H1 (cell line): ENCODE measurements at regions not wholly inside any gene's neighbourhood (a gene's known extent, or its start where the extent isn't known, plus 50 kb on each side); places are given as distances from the start of the nearest gene placed in this dataset.

Experiments
- CTCF ChIA-PET: fragments of 300-600 bp; sonication (Branson Sonifier 250); formaldehyde crosslinking; loops from one replicate; lab custom pipeline; 2021; ENCODE audit not compliant: partially characterized antibody; lab: Charles Lee
- POLR2A ChIA-PET: fragments of 300-600 bp; sonication (Branson Sonifier 250); formaldehyde crosslinking; loops from one replicate; lab custom pipeline; 2021; ENCODE audit warnings: inconsistent platforms; ENCODE audit not compliant: partially characterized antibody; lab: Charles Lee
- DNase-seq, 2 experiments: peaks; one replicate each; pipeline versions ENCODE4 v3.0.0 to v3.0.0-alpha.2; 2010 to 2022; ENCODE audit warnings: low spot score in 2 of 2, low read depth in 1 of 2, mixed read lengths in 1 of 2
- FAIRE-seq: peaks from 2 replicates; lab custom pipeline; 2011; peaks lifted over from hg19 to GRCh38; lab: Jason Lieb, UNC
- H2AFZ ChIP-seq: 2 replicates; pipeline ENCODE4 v1.8.1; 2012; ENCODE audit warnings: low read length, inconsistent platforms
- H2AK5ac ChIP-seq: 2 replicates; pipeline ENCODE4 v1.6.1; 2013; ENCODE audit warnings: low read depth, low read length
- H2BK120ac ChIP-seq: replicated peaks from 2 replicates; pipeline ENCODE3; 2013; ENCODE audit warnings: low read depth, low read length, inconsistent platforms
- H2BK12ac ChIP-seq: 2 replicates; pipeline ENCODE4 v1.6.1; 2013; ENCODE audit warnings: low read depth, low read length
- H2BK15ac ChIP-seq: 2 replicates; pipeline ENCODE4 v1.6.1; 2013; ENCODE audit warnings: low read length
- H2BK20ac ChIP-seq: 2 replicates; pipeline ENCODE4 v1.6.1; 2013; ENCODE audit warnings: low read length
- H2BK5ac ChIP-seq: 2 replicates; pipeline ENCODE4 v1.6.1; 2013; ENCODE audit warnings: low read depth, low read length
- H3K14ac ChIP-seq: 2 replicates; pipeline ENCODE4 v1.6.1; 2013; ENCODE audit warnings: inconsistent platforms; ENCODE audit not compliant: insufficient read length
- H3K18ac ChIP-seq: 2 replicates; pipeline ENCODE4 v1.6.1; 2013; ENCODE audit warnings: low read length; ENCODE audit errors: extremely low read depth
- H3K23ac ChIP-seq: 2 replicates; pipeline ENCODE4 v1.6.1; 2013; ENCODE audit warnings: inconsistent platforms; ENCODE audit not compliant: insufficient read length
- H3K23me2 ChIP-seq: 2 replicates; pipeline ENCODE4 v1.6.1; 2013; ENCODE audit warnings: low read depth, low read length
- H3K27ac ChIP-seq: 2 replicates; pipeline ENCODE4 v1.6.1; 2011; ENCODE audit warnings: low read depth, low read length, inconsistent platforms
- H3K27me3 ChIP-seq, 4 experiments: replicated peaks in 1 of 4; 1 replicate in 1 of 4; 2 replicates in 3 of 4; pipeline versions ENCODE4 v1.6.1 to v1.8.1; 2011 to 2013; ENCODE audit warnings: low read length in 3 of 4, mild to moderate bottlenecking in 3 of 4, inconsistent platforms in 2 of 4, mixed read lengths in 2 of 4, moderate library complexity in 1 of 4; ENCODE audit not compliant: control insufficient read depth in 3 of 4, insufficient read depth in 3 of 4; ENCODE audit errors: extremely low read depth in 1 of 4
- H3K36me3 ChIP-seq, 4 experiments: 2 replicates each; pipeline versions ENCODE4 v1.6.1 to v1.8.1; 2011 to 2013; ENCODE audit warnings: mild to moderate bottlenecking in 4 of 4, low read length in 3 of 4, moderate library complexity in 2 of 4, control low read depth in 1 of 4, inconsistent platforms in 1 of 4; ENCODE audit not compliant: insufficient read depth in 4 of 4, control insufficient read depth in 2 of 4
- H3K4ac ChIP-seq: replicated peaks from 2 replicates; pipeline ENCODE3; 2013; ENCODE audit warnings: low read length, low read depth, mixed read lengths, inconsistent platforms; ENCODE audit not compliant: insufficient read length
- H3K4me1 ChIP-seq, 4 experiments: replicated peaks in 1 of 4; 1 replicate in 1 of 4; 2 replicates in 3 of 4; pipeline versions ENCODE4 v1.6.1 to v1.8.1; 2011 to 2013; ENCODE audit warnings: low read length in 3 of 4, inconsistent platforms in 2 of 4, mixed read lengths in 1 of 4; ENCODE audit not compliant: insufficient read depth in 4 of 4, control insufficient read depth in 3 of 4
- H3K4me2 ChIP-seq, 2 experiments: 2 replicates each; pipeline versions ENCODE4 v1.6.1 to v1.8.1; 2011 to 2013; ENCODE audit warnings: low read depth in 2 of 2, low read length in 2 of 2, control low read depth in 1 of 2, inconsistent platforms in 1 of 2, mild to moderate bottlenecking in 1 of 2; ENCODE audit not compliant: insufficient read depth in 1 of 2
- H3K4me3 ChIP-seq, 4 experiments: fragments of 200-600, 300-600 bp in 1 of 4; sonication (generic), shearing (Covaris generic), sonication (Bioruptor Twin) in 1 of 4; 2 replicates each; pipeline versions ENCODE4 v1.5.1 to v1.8.1; 2011 to 2016; ENCODE audit warnings: low read length in 4 of 4, low read depth in 3 of 4, control low read depth in 2 of 4, inconsistent platforms in 2 of 4, mild to moderate bottlenecking in 2 of 4, mixed read lengths in 1 of 4, moderate library complexity in 1 of 4; ENCODE audit not compliant: insufficient read depth in 2 of 4; ENCODE audit errors: extremely low read depth in 1 of 4
- H3K56ac ChIP-seq: replicated peaks from 2 replicates; pipeline ENCODE3; 2013; ENCODE audit warnings: low read depth, mild to moderate bottlenecking, mixed read lengths, low read length, inconsistent platforms; ENCODE audit not compliant: insufficient read length
- H3K79me1 ChIP-seq: 2 replicates; pipeline ENCODE4 v1.6.1; 2013; ENCODE audit warnings: low read depth, low read length, control low read depth
- H3K79me2 ChIP-seq, 2 experiments: 2 replicates each; pipeline versions ENCODE4 v1.6.1 to v1.8.1; 2012 to 2013; ENCODE audit warnings: low read length in 2 of 2, mild to moderate bottlenecking in 2 of 2, inconsistent platforms in 1 of 2; ENCODE audit not compliant: insufficient read depth in 2 of 2, control insufficient read depth in 1 of 2
- H3K9ac ChIP-seq, 4 experiments: replicated peaks in 1 of 4; 1 replicate in 1 of 4; 2 replicates in 3 of 4; pipeline versions ENCODE4 v1.6.1 to v1.8.1; 2011 to 2013; ENCODE audit warnings: low read depth in 3 of 4, low read length in 3 of 4, control low read depth in 2 of 4, mild to moderate bottlenecking in 2 of 4, moderate library complexity in 2 of 4, inconsistent platforms in 1 of 4; ENCODE audit errors: extremely low read depth in 1 of 4
- H3K9me3 ChIP-seq, 2 experiments: 2 replicates each; pipeline versions ENCODE4 v1.6.1 to v1.8.1; 2012 to 2013; ENCODE audit warnings: mild to moderate bottlenecking in 2 of 2, moderate library complexity in 2 of 2, control low read depth in 1 of 2, inconsistent platforms in 1 of 2, low read depth in 1 of 2, low read length in 1 of 2, mixed read lengths in 1 of 2; ENCODE audit not compliant: insufficient read depth in 2 of 2
- H4K20me1 ChIP-seq, 2 experiments: replicated peaks in 1 of 2; 2 replicates each; pipeline versions ENCODE3 to v1.8.1; 2011 to 2013; ENCODE audit warnings: inconsistent platforms in 2 of 2, low read length in 2 of 2, mild to moderate bottlenecking in 1 of 2; ENCODE audit not compliant: insufficient read depth in 2 of 2, control insufficient read depth in 1 of 2
- H4K5ac ChIP-seq: 2 replicates; pipeline ENCODE4 v1.6.1; 2013; ENCODE audit warnings: low read length, low read depth, mixed read lengths, inconsistent platforms; ENCODE audit not compliant: insufficient read length
- H4K8ac ChIP-seq: 2 replicates; pipeline ENCODE4 v1.8.0; 2013; ENCODE audit warnings: mild to moderate bottlenecking, moderate library complexity, low read length, inconsistent platforms; ENCODE audit not compliant: insufficient read depth; ENCODE audit errors: extremely low read depth
- H4K91ac ChIP-seq: replicated peaks from 2 replicates; pipeline ENCODE3; 2013; ENCODE audit warnings: low read length, mixed read lengths, inconsistent platforms; ENCODE audit not compliant: insufficient read length
- ASH2L ChIP-seq: fragments of 200-600, 300-600 bp; sonication (generic); IDR thresholded peaks from one replicate; pipeline ENCODE4 v1.7.1; 2017; ENCODE audit warnings: low read length
- BCL11A ChIP-seq, 2 experiments: IDR thresholded peaks; one replicate each; pipeline ENCODE4 v1.6.1; 2011; ENCODE audit warnings: low read depth in 2 of 2, low read length in 2 of 2, mild to moderate bottlenecking in 2 of 2
- BRCA1 ChIP-seq: IDR thresholded peaks from 2 replicates; pipeline ENCODE4 v1.6.1; 2012; ENCODE audit warnings: low read depth, low read length, improper control_type of control experiment
- CTBP2 ChIP-seq: IDR thresholded peaks from 2 replicates; pipeline ENCODE4 v1.7.0; 2011; ENCODE audit warnings: borderline replicate concordance, mild to moderate bottlenecking, moderate library complexity, mixed read lengths, low read length; ENCODE audit not compliant: insufficient read depth, insufficient read length
- EP300 ChIP-seq, 2 experiments: IDR thresholded peaks; 1 replicate in 1 of 2; 2 replicates in 1 of 2; pipeline ENCODE4 v1.6.1; 2011 to 2012; ENCODE audit warnings: low read depth in 2 of 2, low read length in 2 of 2, mild to moderate bottlenecking in 2 of 2, borderline replicate concordance in 1 of 2, inconsistent platforms in 1 of 2, moderate library complexity in 1 of 2
- EZH2 ChIP-seq: fragments of 200-600 bp; sonication (generic); IDR thresholded peaks from 2 replicates; pipeline ENCODE4 v1.7.1; 2012; ENCODE audit warnings: low read depth, mild to moderate bottlenecking, moderate library complexity, low read length, inconsistent platforms; ENCODE audit not compliant: severe bottlenecking
- FOSL1 ChIP-seq: IDR thresholded peaks from 2 replicates; pipeline ENCODE4 v1.6.1; 2011; ENCODE audit warnings: mild to moderate bottlenecking, low read depth, low read length, moderate library complexity; ENCODE audit not compliant: insufficient read depth
- HDAC2 ChIP-seq, 2 experiments: fragments of 300-600 bp in 1 of 2; sonication (generic) in 1 of 2; IDR thresholded peaks; 2 replicates each; pipeline ENCODE4 v1.6.1; 2011 to 2012; ENCODE audit warnings: low read depth in 2 of 2, low read length in 2 of 2, mild to moderate bottlenecking in 2 of 2, moderate library complexity in 2 of 2, borderline replicate concordance in 1 of 2, inconsistent platforms in 1 of 2
- HDAC6 ChIP-seq: IDR thresholded peaks from one replicate; pipeline ENCODE4 v1.7.1; 2012; ENCODE audit warnings: low read depth, mild to moderate bottlenecking, inconsistent platforms, low read length, moderate library complexity
- NRF1 ChIP-seq: IDR thresholded peaks from 2 replicates; pipeline ENCODE4 v1.6.1; 2011; ENCODE audit warnings: mild to moderate bottlenecking, low read depth, low read length, improper control_type of control experiment
- RFX5 ChIP-seq: IDR thresholded peaks from 2 replicates; pipeline ENCODE4 v1.6.1; 2011; ENCODE audit warnings: low read depth, low read length, improper control_type of control experiment, borderline replicate concordance
- RNF2 ChIP-seq: fragments of 200-900, 300-1000 bp; sonication (generic); IDR thresholded peaks from 2 replicates; pipeline ENCODE4 v1.7.1; 2016; ENCODE audit warnings: borderline replicate concordance, low read depth, mild to moderate bottlenecking, antibody characterized with exemption, low read length; ENCODE audit not compliant: poor library complexity, severe bottlenecking; ENCODE audit errors: missing control alignments
- SP1 ChIP-seq: IDR thresholded peaks from 2 replicates; pipeline ENCODE4 v1.6.1; 2011; ENCODE audit warnings: low read depth, low read length
- TAF1 ChIP-seq: IDR thresholded peaks from 2 replicates; pipeline ENCODE4 v1.6.1; 2011; ENCODE audit warnings: mild to moderate bottlenecking, low read depth, low read length
- YY1 ChIP-seq: IDR thresholded peaks from 2 replicates; pipeline ENCODE4 v1.6.1; 2011; ENCODE audit warnings: low read depth, mild to moderate bottlenecking, low read length
- WGBS, 2 experiments: shearing (Covaris generic) in 1 of 2; methylation state at CpG; one replicate each; pipeline versions ENCODE4 v1.1.6 to v1.1.7; 2013 to 2015; ENCODE audit warnings: low lambda C conversion rate in 2 of 2, mixed read lengths in 2 of 2, inconsistent platforms in 1 of 2, low coverage in 1 of 2, missing lambda C conversion rate in 1 of 2; ENCODE audit not compliant: insufficient replicate concordance in 2 of 2, insufficient coverage in 1 of 2, insufficient read length in 1 of 2; ENCODE audit errors: extremely low coverage in 1 of 2, missing lambda C conversion rate in 1 of 2; 5-methylcytosine and 5-hydroxymethylcytosine counted together

DNA sequence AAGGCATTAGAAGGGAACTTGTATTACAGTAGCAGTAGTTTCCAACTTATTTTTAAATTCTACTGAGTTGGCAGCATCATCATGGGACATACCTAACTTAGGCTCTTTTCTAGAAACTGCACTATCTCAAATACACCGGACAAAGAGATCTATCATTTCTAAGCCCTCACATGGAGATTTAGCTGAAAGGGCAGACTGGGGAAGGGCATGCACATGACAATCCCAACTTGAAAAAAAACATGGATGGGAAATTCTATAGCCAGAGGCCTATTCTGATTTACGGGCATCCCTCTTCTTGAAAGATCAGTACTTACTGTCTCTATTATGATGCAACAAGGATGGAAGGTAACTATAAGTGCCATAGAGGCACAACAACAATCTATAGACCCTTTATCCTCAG, 1328.6 kb downstream of the UQCRFS1 start:
- Histone ChIP-seq H4K8ac (no peak overlapping the region), H3K27ac (no peak overlapping the region), H2BK15ac (no peak overlapping the region), H4K5ac (no peak overlapping the region), H4K91ac (no peak overlapping the region), H4K20me1 (no peaks in the 10 kb centered on the region), H3K14ac (no peak overlapping the region), H3K36me3 (no peaks in the 10 kb centered on the region), H3K9ac (no peak overlapping the region), H3K4me2 (no peak overlapping the region), H3K4me1 (no peaks in the 10 kb centered on the region), H3K27me3 (no peaks in the 10 kb centered on the region), H2AFZ (no peak overlapping the region), H3K23ac (no peak overlapping the region), H3K56ac (no peak overlapping the region), H2BK12ac (no peak overlapping the region), H2BK20ac (no peak overlapping the region), H3K79me2 (no peaks in the 10 kb centered on the region), H2BK120ac (no peak overlapping the region), H3K79me1 (no peaks in the 10 kb centered on the region), H2BK5ac (no peak overlapping the region), H3K23me2 (no peaks in the 10 kb centered on the region), H3K4me3 (no peak overlapping the region), H3K18ac (no peak overlapping the region), H3K9me3 (peaks cover 78 to 82% of the 10 kb centered on the region in 2 experiments), H2AK5ac (no peak overlapping the region), H3K4ac (no peak overlapping the region)
- ChIA-PET POLR2A (no interaction called here), CTCF (no interaction called here)
- FAIRE-seq (no peak), DNase-seq (no peak)
- WGBS, 2 experiments = 95% methylated on average over 2 of the region's 2 CpGs; no CpG with 5 or more reads in 1 of the 2 experiments
- TF ChIP-seq BCL11A (IDR thresholded peaks at IDR 0.05; ENCODE audit: low read depth in 2 of 2, low read length in 2 of 2) = no peak
- no peak for TF ChIP-seq FOSL1
- no peak for TF ChIP-seq NRF1
- no peak for TF ChIP-seq HDAC6
- no peak for TF ChIP-seq HDAC2 (IDR thresholded peaks at IDR 0.05; ENCODE audit: borderline replicate concordance in 1 of 2, low read depth in 2 of 2, low read length in 2 of 2)
- no peak for TF ChIP-seq EZH2
- TF ChIP-seq BRCA1 = no peak
- no peak for TF ChIP-seq TAF1
- TF ChIP-seq CTBP2 = no peak
- no peak for TF ChIP-seq RNF2
- TF ChIP-seq ASH2L = no peak
- no peak for TF ChIP-seq SP1
- no peak for TF ChIP-seq EP300 (IDR thresholded peaks at IDR 0.05; ENCODE audit: borderline replicate concordance in 1 of 2, low read depth in 2 of 2, low read length in 2 of 2)
- no peak for TF ChIP-seq YY1
- no peak for TF ChIP-seq RFX5
